22Rv1 (cell line): ENCODE measurements at regions not wholly inside any gene's neighbourhood (a gene's known extent, or its start where the extent isn't known, plus 50 kb on each side); places are given as distances from the start of the nearest gene placed in this dataset.

Experiments used
- ZFX ChIP-seq: fragments of 450-650 bp; IDR thresholded peaks from 2 replicates; pipeline ENCODE4 v1.6.1; 2017; ENCODE audit warnings: antibody characterized with exemption, borderline replicate concordance
- TF ChIP-seq, protein P1 (sequence below): fragments of 450-650 bp; IDR thresholded peaks from 2 replicates; pipeline ENCODE4 v1.5.1; 2017; ENCODE audit warnings: mild to moderate bottlenecking

DNA sequence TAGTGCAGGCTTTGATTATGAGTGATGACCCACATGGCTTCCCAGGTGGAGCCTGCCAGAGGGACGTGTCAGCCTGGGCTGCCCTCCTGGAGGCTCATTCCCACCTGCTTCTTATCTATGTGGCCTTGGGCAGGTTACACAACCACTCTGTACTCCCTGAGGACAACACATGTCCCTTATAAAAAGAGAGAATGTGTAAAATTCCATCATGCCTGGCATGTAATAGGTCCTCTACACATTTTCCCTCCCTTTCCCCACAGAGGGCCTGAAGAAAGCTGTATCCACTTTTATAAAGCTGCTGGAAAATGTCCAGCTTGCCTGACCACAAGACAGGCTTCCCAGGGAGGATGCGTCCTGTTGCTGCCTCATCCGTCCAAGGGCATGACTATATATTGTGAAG, 55.0 kb upstream of the VSTM5 start:
- TF ChIP-seq, protein P1, sequence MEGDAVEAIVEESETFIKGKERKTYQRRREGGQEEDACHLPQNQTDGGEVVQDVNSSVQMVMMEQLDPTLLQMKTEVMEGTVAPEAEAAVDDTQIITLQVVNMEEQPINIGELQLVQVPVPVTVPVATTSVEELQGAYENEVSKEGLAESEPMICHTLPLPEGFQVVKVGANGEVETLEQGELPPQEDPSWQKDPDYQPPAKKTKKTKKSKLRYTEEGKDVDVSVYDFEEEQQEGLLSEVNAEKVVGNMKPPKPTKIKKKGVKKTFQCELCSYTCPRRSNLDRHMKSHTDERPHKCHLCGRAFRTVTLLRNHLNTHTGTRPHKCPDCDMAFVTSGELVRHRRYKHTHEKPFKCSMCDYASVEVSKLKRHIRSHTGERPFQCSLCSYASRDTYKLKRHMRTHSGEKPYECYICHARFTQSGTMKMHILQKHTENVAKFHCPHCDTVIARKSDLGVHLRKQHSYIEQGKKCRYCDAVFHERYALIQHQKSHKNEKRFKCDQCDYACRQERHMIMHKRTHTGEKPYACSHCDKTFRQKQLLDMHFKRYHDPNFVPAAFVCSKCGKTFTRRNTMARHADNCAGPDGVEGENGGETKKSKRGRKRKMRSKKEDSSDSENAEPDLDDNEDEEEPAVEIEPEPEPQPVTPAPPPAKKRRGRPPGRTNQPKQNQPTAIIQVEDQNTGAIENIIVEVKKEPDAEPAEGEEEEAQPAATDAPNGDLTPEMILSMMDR = no peak
- no peak for TF ChIP-seq ZFX
